WERI-Rb-1 (cell line): ENCODE measurements at regions not wholly inside any gene's neighbourhood (a gene's known extent, or its start where the extent isn't known, plus 50 kb on each side); places are given as distances from the start of the nearest gene placed in this dataset.

Source experiments
- DNase-seq: peaks from one replicate; pipeline ENCODE4 v3.0.0-alpha.2; 2020
- H3K27ac ChIP-seq: fragments of 250-450 bp; sonication (Bioruptor Pico); 2 replicates; pipeline ENCODE4 v1.5.1; 2020; ENCODE audit warnings: mild to moderate bottlenecking, moderate library complexity
- H3K27me3 ChIP-seq: fragments of 250-450 bp; sonication (Bioruptor Pico); 2 replicates; pipeline ENCODE4 v1.5.1; 2021; ENCODE audit warnings: mild to moderate bottlenecking, low read depth, moderate library complexity; ENCODE audit not compliant: insufficient read depth, severe bottlenecking
- H3K36me3 ChIP-seq: fragments of 250-450 bp; sonication (Bioruptor Pico); 2 replicates; pipeline ENCODE4 v1.5.1; 2020; ENCODE audit warnings: mild to moderate bottlenecking, moderate library complexity
- H3K4me3 ChIP-seq: 2 replicates; pipeline ENCODE4 v1.5.1; 2011; ENCODE audit warnings: low read depth, mild to moderate bottlenecking, control low read depth, low read length
- H3K9me3 ChIP-seq: fragments of 250-450 bp; sonication (Bioruptor Pico); 2 replicates; pipeline ENCODE4 v1.5.1; 2021; ENCODE audit warnings: mild to moderate bottlenecking, moderate library complexity; ENCODE audit not compliant: severe bottlenecking
- TF ChIP-seq, protein P1 (sequence below): IDR thresholded peaks from 2 replicates; pipeline ENCODE4 v1.5.1; 2011; ENCODE audit warnings: low read depth, mild to moderate bottlenecking, control low read depth, inconsistent platforms, low read length

DNA sequence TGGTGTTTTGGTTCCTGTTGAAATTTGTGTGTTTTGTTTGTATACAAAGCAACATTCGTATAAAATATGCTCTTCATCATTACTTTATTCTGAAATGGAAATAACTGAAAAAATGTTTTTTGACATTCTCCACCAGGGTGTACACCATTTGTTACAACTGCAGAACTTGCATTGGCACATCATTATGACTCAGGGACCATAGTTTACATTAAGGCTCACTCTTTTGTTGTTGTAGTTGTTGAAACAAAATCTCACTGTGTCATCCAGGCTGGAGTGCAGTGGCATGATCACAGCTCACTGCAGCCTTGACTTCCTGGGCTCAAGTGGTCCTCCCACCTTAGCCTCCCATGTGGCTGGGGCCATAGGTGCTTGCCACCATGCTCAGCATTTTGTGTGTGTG is 676.6 kb downstream of the TDRD15 start:
- Histone ChIP-seq H3K36me3 (no peaks in the 10 kb centered on the region), H3K27me3 (no peaks in the 10 kb centered on the region), H3K9me3 (no peaks in the 10 kb centered on the region), H3K27ac (no peak overlapping the region), H3K4me3 (no peak overlapping the region)
- no peak for DNase-seq
- TF ChIP-seq, protein P1, sequence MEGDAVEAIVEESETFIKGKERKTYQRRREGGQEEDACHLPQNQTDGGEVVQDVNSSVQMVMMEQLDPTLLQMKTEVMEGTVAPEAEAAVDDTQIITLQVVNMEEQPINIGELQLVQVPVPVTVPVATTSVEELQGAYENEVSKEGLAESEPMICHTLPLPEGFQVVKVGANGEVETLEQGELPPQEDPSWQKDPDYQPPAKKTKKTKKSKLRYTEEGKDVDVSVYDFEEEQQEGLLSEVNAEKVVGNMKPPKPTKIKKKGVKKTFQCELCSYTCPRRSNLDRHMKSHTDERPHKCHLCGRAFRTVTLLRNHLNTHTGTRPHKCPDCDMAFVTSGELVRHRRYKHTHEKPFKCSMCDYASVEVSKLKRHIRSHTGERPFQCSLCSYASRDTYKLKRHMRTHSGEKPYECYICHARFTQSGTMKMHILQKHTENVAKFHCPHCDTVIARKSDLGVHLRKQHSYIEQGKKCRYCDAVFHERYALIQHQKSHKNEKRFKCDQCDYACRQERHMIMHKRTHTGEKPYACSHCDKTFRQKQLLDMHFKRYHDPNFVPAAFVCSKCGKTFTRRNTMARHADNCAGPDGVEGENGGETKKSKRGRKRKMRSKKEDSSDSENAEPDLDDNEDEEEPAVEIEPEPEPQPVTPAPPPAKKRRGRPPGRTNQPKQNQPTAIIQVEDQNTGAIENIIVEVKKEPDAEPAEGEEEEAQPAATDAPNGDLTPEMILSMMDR, result no peak

DNA sequence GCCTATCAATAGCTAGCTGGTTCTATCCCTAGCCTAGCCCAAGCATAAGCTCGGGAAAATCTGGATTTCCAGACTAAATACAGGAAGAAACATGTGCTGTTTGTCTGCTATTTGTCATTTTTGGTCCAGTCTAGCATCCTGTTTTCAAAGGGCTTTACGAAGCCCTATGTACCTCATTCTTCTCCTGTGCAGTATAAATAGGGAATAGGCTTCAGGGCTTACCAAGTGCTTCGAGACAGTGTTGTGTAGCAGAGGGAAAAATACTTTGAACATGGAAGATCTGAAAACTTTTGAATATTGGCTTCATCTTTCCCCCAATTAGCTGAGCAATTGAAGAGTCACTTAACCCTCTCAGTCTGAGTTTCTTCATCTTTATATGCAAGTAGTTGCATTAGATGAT is 679.8 kb downstream of the TDRD15 start:
- H3K9me3 ChIP-seq, result no peaks in the 10 kb centered on the region
- no peaks in the 10 kb centered on the region for H3K36me3 ChIP-seq
- no peak overlapping the region for H3K27ac ChIP-seq
- TF ChIP-seq, protein P1, result no peak
- DNase-seq, result no peak
- no peak overlapping the region for H3K4me3 ChIP-seq
- no peaks in the 10 kb centered on the region for H3K27me3 ChIP-seq

DNA sequence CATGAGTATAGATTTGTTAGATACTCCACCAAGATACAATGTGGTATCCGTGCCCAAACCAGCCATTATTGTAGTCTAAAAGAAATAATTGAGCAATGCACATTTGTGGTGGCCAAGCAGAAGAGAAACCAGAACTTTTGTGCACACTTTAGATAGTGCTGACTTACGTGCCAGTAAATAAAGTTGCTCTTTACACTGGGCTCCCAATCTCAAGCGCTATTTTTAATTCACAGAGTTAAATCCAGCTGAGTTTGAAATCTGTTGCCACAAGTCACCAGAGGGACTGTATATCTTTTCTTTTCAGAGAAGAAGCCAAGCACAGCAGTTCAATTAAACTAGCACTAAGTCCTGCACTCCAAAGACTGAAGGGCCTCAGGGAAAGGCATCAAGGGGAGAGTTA is 680.4 kb downstream of the TDRD15 start:
- Histone ChIP-seq H3K9me3 (no peaks in the 10 kb centered on the region), H3K27me3 (no peaks in the 10 kb centered on the region), H3K27ac (no peak overlapping the region), H3K36me3 (no peaks in the 10 kb centered on the region), H3K4me3 (no peak overlapping the region)
- DNase-seq, result no peak
- TF ChIP-seq, protein P1, result no peak

DNA sequence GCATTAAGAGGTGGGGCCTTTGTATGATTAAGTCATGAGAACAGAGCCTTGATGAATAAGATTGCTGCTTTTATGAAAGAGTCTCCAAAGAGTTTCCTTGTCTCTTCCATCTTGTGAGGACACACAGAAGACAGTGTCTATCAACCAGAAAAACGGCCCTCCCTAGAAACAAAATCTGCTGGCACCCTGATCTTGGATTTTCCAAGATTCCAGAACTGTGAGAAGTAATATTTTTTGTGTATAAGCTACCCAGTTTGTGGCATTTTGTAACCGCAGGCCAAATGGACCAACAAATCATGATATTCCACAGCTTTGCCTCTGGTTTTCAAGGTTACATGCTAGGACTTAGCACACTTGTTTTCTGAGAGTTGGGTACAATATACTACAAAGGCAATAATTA is 687.8 kb downstream of the TDRD15 start:
- Histone ChIP-seq H3K9me3 (no peaks in the 10 kb centered on the region), H3K4me3 (no peak overlapping the region), H3K36me3 (no peaks in the 10 kb centered on the region), H3K27ac (no peak overlapping the region), H3K27me3 (no peaks in the 10 kb centered on the region)
- DNase-seq, result no peak
- TF ChIP-seq, protein P1, result no peak

DNA sequence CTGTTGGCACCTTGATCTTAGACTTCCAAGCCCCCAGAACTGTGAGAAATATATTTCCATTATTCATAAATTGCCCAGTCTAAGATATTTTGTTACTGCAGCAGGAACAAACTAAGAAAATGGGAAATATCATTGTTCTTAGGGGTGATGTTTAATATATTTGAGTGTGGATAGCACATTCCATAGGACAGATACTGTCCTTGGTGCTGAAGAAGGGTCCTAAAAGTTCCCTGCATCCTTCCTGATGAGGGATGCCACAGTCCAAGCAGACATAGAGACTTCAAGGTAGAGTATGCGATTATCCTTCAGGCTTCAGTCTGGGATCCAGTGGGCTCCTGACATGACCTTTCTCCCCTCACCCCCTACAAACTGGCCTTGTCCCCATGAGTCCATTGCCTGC is 689.0 kb downstream of the TDRD15 start:
- no peak overlapping the region for H3K27ac ChIP-seq
- TF ChIP-seq, protein P1, result no peak
- no peaks in the 10 kb centered on the region for H3K36me3 ChIP-seq
- DNase-seq, result no peak
- no peak overlapping the region for H3K4me3 ChIP-seq
- H3K27me3 ChIP-seq, result no peaks in the 10 kb centered on the region
- no peaks in the 10 kb centered on the region for H3K9me3 ChIP-seq

DNA sequence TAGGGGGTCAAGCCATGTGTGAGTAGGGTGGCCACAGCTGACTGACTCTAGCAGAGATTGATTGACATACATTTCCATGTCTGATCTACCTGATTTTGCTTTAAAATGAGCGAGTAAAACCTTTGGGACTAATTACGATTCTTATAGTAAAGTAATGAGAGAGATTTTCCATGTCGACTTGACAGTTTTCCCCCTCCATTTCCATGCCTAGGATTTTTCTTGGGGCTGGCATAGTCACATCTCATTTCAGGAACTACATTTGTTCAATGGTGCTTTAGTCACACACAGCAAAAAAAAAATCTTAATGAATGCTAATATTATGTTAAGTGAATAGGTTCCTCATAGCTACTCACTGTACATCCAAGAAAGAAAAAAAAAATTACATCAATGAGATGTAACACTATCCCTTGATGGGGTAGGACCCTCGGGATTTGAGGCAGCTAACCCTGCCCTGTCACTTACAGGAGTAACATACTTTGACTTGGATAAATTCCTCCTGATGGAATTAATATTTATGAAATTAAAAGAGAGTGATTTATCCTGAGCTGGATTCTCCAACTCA is 690.9 kb downstream of the TDRD15 start:
- no peaks in the 10 kb centered on the region for H3K36me3 ChIP-seq
- H3K27ac ChIP-seq, result no peak overlapping the region

More for the DNA sequence above, 690.9 kb downstream of the TDRD15 start:
- no peaks in the 10 kb centered on the region for H3K9me3 ChIP-seq
- TF ChIP-seq, protein P1, result no peak
- no peak for DNase-seq
- no peaks in the 10 kb centered on the region for H3K27me3 ChIP-seq
- no peak overlapping the region for H3K4me3 ChIP-seq
